DOHH2 (cell line): ENCODE measurements at regions not wholly inside any gene's neighbourhood (a gene's known extent, or its start where the extent isn't known, plus 50 kb on each side); places are given as distances from the start of the nearest gene placed in this dataset.

Source experiments
- CTCF ChIP-seq: fragments of 200-600 bp; sonication (generic); IDR thresholded peaks from one replicate; pipeline ENCODE4 v1.5.1; 2014; ENCODE audit warnings: antibody characterized with exemption, mild to moderate bottlenecking, low read depth, low read length; ENCODE audit not compliant: poor library complexity, severe bottlenecking
- EZH2phosphoT487 ChIP-seq: fragments of 200-600 bp; sonication (generic); IDR thresholded peaks from 2 replicates; pipeline ENCODE4 v1.6.1; 2017; ENCODE audit warnings: borderline replicate concordance, mild to moderate bottlenecking, antibody characterized with exemption, low read length, moderate library complexity, mixed read lengths

- TF ChIP-seq CTCF (no peak), EZH2phosphoT487 (no peak)
These were observed 122.0 kb upstream of the STC2 start for GRCh38 chr5:173450188-173450587.
